Activated CD8-positive, alpha-beta T cell treated with anti-CD3 and anti-CD28 coated beads for 36 hours (primary cell): ENCODE measurements at regions not wholly inside any gene's neighbourhood (a gene's known extent, or its start where the extent isn't known, plus 50 kb on each side); places are given as distances from the start of the nearest gene placed in this dataset.

Experiments used
- ATAC-seq: fragments of 200-7000 bp; cut with Tn5 transposase; one replicate; pipeline ENCODE4 v1.10.0; 2021; ENCODE audit warnings: mild to moderate bottlenecking, moderate library complexity
- CTCF ChIA-PET: fragments of 350-600 bp; sonication (Branson Sonifier 250); formaldehyde crosslinking; loops from one replicate; lab custom pipeline; 2021; ENCODE audit warnings: antibody characterized with exemption; lab: Charles Lee
- POLR2A ChIA-PET: fragments of 350-600 bp; sonication (Branson Sonifier 250); formaldehyde crosslinking; loops from one replicate; lab custom pipeline; 2021; ENCODE audit warnings: antibody characterized with exemption; lab: Charles Lee
- DNase-seq: peaks from one replicate; pipeline ENCODE4 v3.0.0-alpha.2; 2020
- H3K27ac Mint-ChIP-seq: one replicate; pipeline ENCODE4 v1.8.0; 2021; ENCODE audit warnings: mild to moderate bottlenecking, mixed read lengths
- H3K27me3 Mint-ChIP-seq: one replicate; pipeline ENCODE4 v1.8.0; 2021; ENCODE audit warnings: mixed read lengths
- H3K36me3 Mint-ChIP-seq: one replicate; pipeline ENCODE4 v1.8.0; 2021; ENCODE audit warnings: low read depth, mixed read lengths
- H3K4me1 Mint-ChIP-seq: one replicate; pipeline ENCODE4 v1.8.0; 2021; ENCODE audit warnings: low read depth, mixed read lengths
- H3K4me3 Mint-ChIP-seq: one replicate; pipeline ENCODE4 v1.8.0; 2021; ENCODE audit warnings: mild to moderate bottlenecking, moderate library complexity, mixed read lengths
- H3K9me3 Mint-ChIP-seq: one replicate; pipeline ENCODE4 v1.8.0; 2021; ENCODE audit warnings: mixed read lengths
- intact Hi-C: fragments of 100-400 bp; cut with micrococcal nuclease; formaldehyde crosslinking; loops from one replicate; pipeline ENCODE4 v1.10.0; 2022
- TF ChIP-seq, protein P1 (sequence below): fragments of 200-600 bp; IDR thresholded peaks from one replicate; pipeline ENCODE4 v1.8.0; 2022; ENCODE audit warnings: antibody characterized with exemption, mild to moderate bottlenecking

GRCh38 chr9:106062250-106062649 is 367.9 kb downstream of the TMEM38B start:
- Mint-ChIP-seq H3K27ac (no peak overlapping the region), H3K4me1 (no peaks in the 10 kb centered on the region)

DNA sequence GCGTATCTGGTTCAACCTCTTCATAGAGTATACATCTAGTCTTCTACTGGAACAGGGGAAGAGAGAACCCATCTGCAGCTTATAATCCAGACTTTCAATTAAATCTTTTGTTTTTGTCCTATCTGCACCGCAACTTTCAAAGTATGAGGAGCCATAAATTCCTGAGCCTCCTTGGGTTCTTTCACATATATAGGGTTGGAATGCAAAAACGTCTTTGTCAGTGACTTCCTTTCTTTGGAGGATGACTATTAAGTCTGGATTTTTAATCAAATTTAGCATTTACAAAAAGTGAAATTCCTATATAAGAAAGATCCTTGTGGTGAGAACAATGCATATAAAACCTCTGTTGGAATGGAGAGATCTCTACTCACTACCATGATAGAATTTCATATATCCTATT is 370.8 kb downstream of the TMEM38B start:
- Mint-ChIP-seq H3K9me3 (no peaks in the 10 kb centered on the region), H3K4me1 (no peaks in the 10 kb centered on the region), H3K36me3 (no peaks in the 10 kb centered on the region), H3K4me3 (no peak overlapping the region), H3K27me3 (no peaks in the 10 kb centered on the region), H3K27ac (no peak overlapping the region)
- CTCF ChIA-PET, result no interaction called here
- no peak for ATAC-seq
- DNase-seq, result no peak
- POLR2A ChIA-PET, result no interaction called here
- TF ChIP-seq, protein P1, sequence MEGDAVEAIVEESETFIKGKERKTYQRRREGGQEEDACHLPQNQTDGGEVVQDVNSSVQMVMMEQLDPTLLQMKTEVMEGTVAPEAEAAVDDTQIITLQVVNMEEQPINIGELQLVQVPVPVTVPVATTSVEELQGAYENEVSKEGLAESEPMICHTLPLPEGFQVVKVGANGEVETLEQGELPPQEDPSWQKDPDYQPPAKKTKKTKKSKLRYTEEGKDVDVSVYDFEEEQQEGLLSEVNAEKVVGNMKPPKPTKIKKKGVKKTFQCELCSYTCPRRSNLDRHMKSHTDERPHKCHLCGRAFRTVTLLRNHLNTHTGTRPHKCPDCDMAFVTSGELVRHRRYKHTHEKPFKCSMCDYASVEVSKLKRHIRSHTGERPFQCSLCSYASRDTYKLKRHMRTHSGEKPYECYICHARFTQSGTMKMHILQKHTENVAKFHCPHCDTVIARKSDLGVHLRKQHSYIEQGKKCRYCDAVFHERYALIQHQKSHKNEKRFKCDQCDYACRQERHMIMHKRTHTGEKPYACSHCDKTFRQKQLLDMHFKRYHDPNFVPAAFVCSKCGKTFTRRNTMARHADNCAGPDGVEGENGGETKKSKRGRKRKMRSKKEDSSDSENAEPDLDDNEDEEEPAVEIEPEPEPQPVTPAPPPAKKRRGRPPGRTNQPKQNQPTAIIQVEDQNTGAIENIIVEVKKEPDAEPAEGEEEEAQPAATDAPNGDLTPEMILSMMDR, result no peak
- intact Hi-C loops, result no loop called here

More at GRCh38 chr9:106062250-106062649, 367.9 kb downstream of the TMEM38B start:
- TF ChIP-seq, protein P1, result no peak
- CTCF ChIA-PET, result no interaction called here
- Mint-ChIP-seq H3K4me3 (no peak overlapping the region), H3K27me3 (no peaks in the 10 kb centered on the region), H3K9me3 (no peaks in the 10 kb centered on the region), H3K36me3 (no peaks in the 10 kb centered on the region)
- DNase-seq (no peak), ATAC-seq (no peak)
- intact Hi-C loops, result no loop called here
- POLR2A ChIA-PET, result no interaction called here

DNA sequence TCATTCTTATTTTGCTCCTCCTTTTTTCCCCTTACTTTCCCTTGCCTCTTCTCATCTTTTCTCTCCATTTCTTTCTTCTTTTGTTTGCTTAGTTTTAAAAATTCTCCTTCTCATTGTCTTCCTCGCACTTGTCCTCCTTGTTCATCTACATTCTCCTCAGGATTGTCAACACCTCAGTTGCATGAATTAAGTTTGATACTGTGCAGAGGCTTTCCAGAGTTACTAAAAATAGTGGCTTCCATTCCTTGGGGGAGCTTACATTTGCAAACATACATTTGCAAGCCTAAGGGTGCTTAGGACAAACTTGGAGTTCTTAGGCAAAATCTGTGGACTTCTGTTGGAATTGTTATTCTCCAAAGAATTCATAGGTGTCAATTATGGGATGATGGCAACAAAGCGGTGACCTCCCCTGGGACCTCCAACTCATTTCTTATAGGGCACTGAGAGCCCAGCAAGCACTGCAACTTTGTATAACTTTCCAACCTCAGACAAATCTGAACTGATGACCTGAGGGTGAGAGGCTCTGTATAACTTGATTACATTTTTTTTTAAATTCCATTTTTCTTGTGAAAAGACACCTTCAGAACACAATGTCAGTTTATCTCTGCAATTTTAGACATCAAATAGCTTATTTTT is 371.4 kb downstream of the TMEM38B start:
- H3K4me1 Mint-ChIP-seq, result no peaks in the 10 kb centered on the region
- no peak overlapping the region for H3K4me3 Mint-ChIP-seq
- CTCF ChIA-PET, result no interaction called here
- ATAC-seq (no peak), DNase-seq (no peak)
- TF ChIP-seq, protein P1, result no peak
- H3K36me3 Mint-ChIP-seq, result no peaks in the 10 kb centered on the region
- H3K27me3 Mint-ChIP-seq, result no peaks in the 10 kb centered on the region
- no peak overlapping the region for H3K27ac Mint-ChIP-seq
- POLR2A ChIA-PET, result no interaction called here
- intact Hi-C loops, result no loop called here
- no peaks in the 10 kb centered on the region for H3K9me3 Mint-ChIP-seq

- DNase-seq (no peak), ATAC-seq (no peak)
- Mint-ChIP-seq H3K27ac (no peak overlapping the region), H3K4me1 (no peaks in the 10 kb centered on the region), H3K9me3 (no peaks in the 10 kb centered on the region), H3K36me3 (no peaks in the 10 kb centered on the region), H3K27me3 (no peaks in the 10 kb centered on the region), H3K4me3 (no peak overlapping the region)
- POLR2A ChIA-PET, result no interaction called here
- intact Hi-C loops, result no loop called here
- CTCF ChIA-PET, result no interaction called here
- TF ChIP-seq, protein P1, result no peak
Observed at GRCh38 chr9:106066940-106067524, 372.7 kb downstream of the TMEM38B start.

DNA sequence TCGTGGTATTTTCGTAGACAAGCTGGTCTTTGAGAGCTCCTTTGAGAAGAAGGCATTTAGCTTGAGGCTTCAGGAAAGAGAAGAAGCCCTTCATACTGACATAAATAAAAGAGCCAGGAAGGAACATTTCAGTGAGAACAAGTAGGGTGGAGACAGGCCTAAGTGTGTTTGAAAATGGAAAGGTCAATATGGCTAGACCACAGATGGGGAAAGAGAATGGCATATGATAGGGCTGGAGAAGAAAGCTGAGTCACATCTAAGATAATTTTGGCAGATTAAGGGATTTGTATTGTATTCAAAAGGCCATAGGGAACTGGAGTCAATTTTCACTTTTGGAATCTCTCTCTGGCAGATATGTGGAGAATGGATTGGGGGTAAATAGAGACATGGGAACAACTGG is 374.9 kb downstream of the TMEM38B start:
- H3K4me3 Mint-ChIP-seq, result no peak overlapping the region

More for the DNA sequence above, 374.9 kb downstream of the TMEM38B start:
- H3K27ac Mint-ChIP-seq, result no peak overlapping the region
- no peaks in the 10 kb centered on the region for H3K9me3 Mint-ChIP-seq
- intact Hi-C loops, result no loop called here
- no peak for ATAC-seq
- no peak for DNase-seq
- no peaks in the 10 kb centered on the region for H3K27me3 Mint-ChIP-seq
- ChIA-PET CTCF (no interaction called here), POLR2A (no interaction called here)
- no peaks in the 10 kb centered on the region for H3K36me3 Mint-ChIP-seq
- no peaks in the 10 kb centered on the region for H3K4me1 Mint-ChIP-seq
- TF ChIP-seq, protein P1, result no peak
